Sciatic nerve (tissue), 2 donors: ENCODE measurements at regions not wholly inside any gene's neighbourhood (a gene's known extent, or its start where the extent isn't known, plus 50 kb on each side); places are given as distances from the start of the nearest gene placed in this dataset.

Experiments used
- ATAC-seq: fragments of 200-7000 bp; cut with Tn5 transposase; one replicate; pipeline ENCODE4 v1.9.1; 2020; ENCODE audit warnings: mild to moderate bottlenecking, moderate library complexity
- DNase-seq: peaks from one replicate; pipeline ENCODE4 v3.0.0-alpha.2; 2020; ENCODE audit warnings: low spot score
- intact Hi-C: fragments of 100-400 bp; cut with DNase I; formaldehyde crosslinking; loops from one replicate; pipeline ENCODE4 v1.14.2; 2022
- donor health status: DM: no; HTN: no; CAD: no.
- donor health status: DM: no; HTN: no; CAD: no.

DNA sequence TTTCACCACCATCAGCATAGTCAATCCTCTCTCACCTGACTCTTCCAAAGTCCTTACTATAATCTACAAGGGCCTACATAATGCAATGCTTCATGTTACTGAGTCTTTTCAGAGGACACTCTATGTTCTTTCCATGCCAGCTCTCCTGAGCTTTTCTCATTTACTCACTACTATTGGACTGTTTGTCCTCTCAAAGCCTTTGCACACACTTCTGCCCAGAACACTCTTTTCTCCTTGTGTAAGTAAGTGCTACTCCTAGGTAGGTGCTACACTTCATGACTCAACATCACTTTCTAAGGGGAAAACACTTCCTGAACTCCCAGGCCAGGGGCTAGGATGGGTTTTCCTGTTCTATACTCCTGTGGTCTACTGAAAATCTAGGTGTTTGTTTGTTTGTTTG, 82.5 kb upstream of the GULP1 start:
- ATAC-seq (no peak), DNase-seq (no peak)
- intact Hi-C loops: no loop called here

DNA sequence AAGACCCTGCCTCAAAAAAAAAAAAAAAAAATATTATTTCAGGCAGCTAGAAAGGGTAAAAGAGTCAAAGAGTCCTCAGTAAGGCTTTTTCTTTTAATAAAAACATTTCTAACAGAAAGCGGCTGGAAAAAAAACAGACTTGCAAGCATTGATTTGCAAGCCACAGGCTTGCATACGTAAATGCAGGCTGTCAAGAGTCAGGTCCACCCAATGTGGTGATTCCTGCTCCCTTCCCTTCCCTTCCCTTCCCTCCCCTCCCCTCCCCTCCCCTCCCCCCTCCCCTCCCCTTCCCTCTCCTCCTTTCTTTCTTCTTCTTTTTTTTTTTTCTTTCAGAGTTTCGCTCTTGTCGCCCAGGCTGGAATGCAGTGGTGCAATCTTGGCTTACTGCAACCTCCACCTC, 74.4 kb upstream of the GULP1 start:
- ATAC-seq (no peak), DNase-seq (no peak)
- intact Hi-C loops: no loop called here

DNA sequence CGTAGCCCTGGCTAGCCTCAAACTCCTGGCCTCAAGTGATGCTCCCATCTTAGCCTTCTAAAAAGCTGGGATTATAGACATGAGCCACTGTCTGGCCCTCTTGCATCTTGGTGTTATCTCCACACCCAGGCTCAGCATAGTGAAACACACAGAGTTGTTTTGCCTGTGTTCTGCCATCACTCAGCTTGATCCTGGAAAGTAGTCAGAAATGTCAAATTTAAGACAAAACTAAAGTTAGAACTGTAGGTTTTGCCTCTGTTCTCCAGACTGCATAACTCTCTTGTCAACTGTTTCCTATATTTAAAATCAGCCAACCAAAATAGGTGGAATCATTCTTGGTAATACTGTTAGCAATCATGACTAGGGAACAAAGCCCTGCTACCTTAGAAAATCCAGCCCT, 72.1 kb upstream of the GULP1 start:
- intact Hi-C loops: no loop called here
- DNase-seq (no peak), ATAC-seq (no peak)

DNA sequence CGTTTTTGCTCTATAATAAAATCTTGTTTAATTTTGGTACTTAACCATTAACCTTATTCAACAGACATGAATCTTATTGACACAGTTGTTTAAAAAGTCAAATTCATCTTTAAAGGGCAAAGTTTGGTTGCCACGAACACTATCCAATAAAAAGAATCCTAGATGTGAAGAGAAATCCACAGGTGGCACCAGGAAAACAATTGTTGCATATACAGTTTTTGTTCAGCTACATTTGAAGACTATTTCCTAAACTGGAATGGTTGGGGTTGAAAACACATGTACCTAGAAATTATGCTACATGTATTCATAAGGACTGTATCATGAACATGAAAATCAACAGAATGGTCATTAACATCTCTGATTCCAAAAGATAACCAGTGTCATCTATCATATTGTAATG, 71.1 kb upstream of the GULP1 start:
- no peak for DNase-seq
- no peak for ATAC-seq
- intact Hi-C loops: no loop called here

DNA sequence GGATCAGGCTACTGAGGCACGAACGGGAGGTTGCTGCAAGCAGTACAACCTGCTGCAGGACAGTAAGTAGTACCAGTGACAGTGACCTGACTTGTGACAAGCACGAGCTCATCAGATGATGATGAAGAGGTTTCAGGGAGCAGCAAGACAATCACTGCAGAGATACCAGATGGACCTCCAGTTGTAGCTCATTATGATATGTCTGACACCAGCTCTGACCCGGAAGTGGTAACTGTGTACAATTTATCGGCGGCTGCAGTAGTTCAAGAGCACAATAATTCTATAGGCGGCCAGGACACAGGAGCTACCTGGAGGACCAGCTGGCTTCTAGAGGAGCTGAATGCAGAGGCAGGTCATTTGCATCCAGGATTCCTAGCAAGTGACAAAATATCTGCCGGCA, 64.0 kb upstream of the GULP1 start:
- DNase-seq (no peak), ATAC-seq (no peak)
- intact Hi-C loops: no loop called here

DNA sequence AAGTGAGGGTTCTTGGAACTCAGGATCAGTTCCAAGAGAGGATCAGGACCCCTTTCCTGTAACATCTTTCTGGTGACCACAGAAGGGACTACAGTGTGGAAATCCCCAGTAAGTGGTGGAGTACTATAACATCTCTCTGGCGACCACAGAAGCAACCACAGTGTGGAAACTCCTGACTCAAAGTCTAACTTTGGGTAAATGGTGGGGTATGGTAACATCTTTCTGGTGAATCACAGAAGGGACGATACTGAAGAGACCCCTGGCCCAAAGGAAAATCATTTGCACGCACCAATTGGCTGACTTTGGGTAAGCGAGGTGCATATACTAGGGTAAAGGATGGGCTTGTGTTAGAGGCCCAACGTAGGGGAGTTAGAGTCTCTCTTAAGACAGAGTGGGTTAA, 56.3 kb upstream of the GULP1 start:
- intact Hi-C loops: no loop called here
- no peak for ATAC-seq
- no peak for DNase-seq

DNA sequence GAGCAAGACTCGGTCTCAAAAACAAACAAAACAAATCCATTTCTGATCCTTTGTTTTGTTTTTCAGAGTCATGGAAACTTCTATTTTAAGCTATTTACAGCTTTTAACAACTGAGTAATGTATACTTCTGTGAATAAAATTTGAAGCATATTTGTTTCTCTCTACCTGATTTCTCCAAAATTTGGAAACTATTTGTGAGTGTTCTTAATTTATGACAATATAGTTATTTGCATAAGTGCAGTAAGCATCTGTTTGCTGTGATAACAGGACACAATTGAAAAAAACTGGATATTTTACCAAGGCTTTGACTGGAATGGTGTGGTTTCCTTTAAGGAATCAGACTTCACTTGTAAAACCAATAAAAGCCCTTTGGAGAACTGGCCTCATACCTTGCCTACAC, 53.3 kb upstream of the GULP1 start:
- intact Hi-C loops: no loop called here
- ATAC-seq (no peak), DNase-seq (no peak)
